ENCODE measurements at regions not wholly inside any gene's neighbourhood (a gene's known extent, or its start where the extent isn't known, plus 50 kb on each side); places are given as distances from the start of the nearest gene placed in this dataset.

- TF ChIP-seq CTCF (IDR thresholded peaks at IDR 0.05 in 8 of 11, conservative IDR thresholded peaks at IDR 0.05 in 3 of 11): no peak
- no peak for TF ChIP-seq POLR2AphosphoS5 (IDR thresholded peaks at IDR 0.05)
- no peak for TF ChIP-seq POLR2A (IDR thresholded peaks at IDR 0.05)
Measured at GRCh38 chr5:155759252-155759651, 567.7 kb upstream of the SGCD start.

All from spleen (tissue), 7 donors.